OCI-LY1 (cell line): ENCODE measurements at regions not wholly inside any gene's neighbourhood (a gene's known extent, or its start where the extent isn't known, plus 50 kb on each side); places are given as distances from the start of the nearest gene placed in this dataset.

Experiments used
- H2AFZ ChIP-seq: fragments of 200-600 bp; sonication (generic), shearing (Covaris generic); 2 replicates; pipeline ENCODE4 v1.6.0; 2014; ENCODE audit warnings: antibody characterized with exemption, mild to moderate bottlenecking, low read length
- H3F3A ChIP-seq: fragments of 200-600 bp; sonication (generic), shearing (Covaris generic); 2 replicates; pipeline ENCODE4 v1.6.0; 2014; ENCODE audit warnings: mild to moderate bottlenecking, antibody characterized with exemption, low read length, moderate library complexity; ENCODE audit not compliant: insufficient read depth
- H3K27ac ChIP-seq: fragments of 200-600 bp; sonication (generic); 2 replicates; pipeline ENCODE4 v1.5.1; 2014; ENCODE audit warnings: low read length, mixed run types, mild to moderate bottlenecking, low read depth; ENCODE audit not compliant: poor library complexity, severe bottlenecking
- H3K27me3 ChIP-seq: fragments of 200-600 bp; sonication (generic); 2 replicates; pipeline ENCODE4 v1.6.0; 2014; ENCODE audit warnings: antibody characterized with exemption, mild to moderate bottlenecking, low read length, moderate library complexity; ENCODE audit not compliant: insufficient read depth
- H3K36me3 ChIP-seq: fragments of 200-600 bp; sonication (generic); 2 replicates; pipeline ENCODE4 v1.6.1; 2014; ENCODE audit warnings: mild to moderate bottlenecking, antibody characterized with exemption, low read length, moderate library complexity, mixed read lengths; ENCODE audit not compliant: insufficient read depth
- H3K4me1 ChIP-seq: fragments of 200-600 bp; sonication (generic); 2 replicates; pipeline ENCODE4 v1.5.1; 2014; ENCODE audit warnings: mild to moderate bottlenecking, low read length, moderate library complexity; ENCODE audit not compliant: insufficient read depth, severe bottlenecking
- H3K4me2 ChIP-seq: fragments of 200-600 bp; sonication (generic), shearing (Covaris generic); 2 replicates; pipeline ENCODE4 v1.6.1; 2014; ENCODE audit warnings: low read length
- H3K4me3 ChIP-seq: fragments of 200-600 bp; sonication (generic); 2 replicates; pipeline ENCODE4 v1.5.1; 2014; ENCODE audit warnings: low read length, low read depth, mild to moderate bottlenecking, mixed read lengths; ENCODE audit not compliant: poor library complexity, severe bottlenecking
- H3K79me2 ChIP-seq: fragments of 200-600 bp; shearing (Covaris generic); 2 replicates; pipeline ENCODE4 v1.6.1; 2016; ENCODE audit warnings: mixed run types, low read length, mixed read lengths; ENCODE audit not compliant: insufficient read depth
- H3K9ac ChIP-seq: fragments of 200-600 bp; sonication (generic), shearing (Covaris generic); 2 replicates; pipeline ENCODE4 v1.6.1; 2014; ENCODE audit warnings: mild to moderate bottlenecking, low read length, mixed read lengths
- H3K9me2 ChIP-seq: fragments of 200-600 bp; sonication (generic), shearing (Covaris generic); 2 replicates; pipeline ENCODE4 v1.6.1; 2014; ENCODE audit warnings: low read depth, mild to moderate bottlenecking, low read length, mixed read lengths
- H3K9me3 ChIP-seq: fragments of 200-600 bp; shearing (Covaris generic); 2 replicates; pipeline ENCODE4 v1.6.1; 2014; ENCODE audit warnings: low read length, mixed read lengths
- H4K20me1 ChIP-seq: fragments of 200-600 bp; sonication (generic), shearing (Covaris generic); 2 replicates; pipeline ENCODE4 v1.6.0; 2016; ENCODE audit warnings: mild to moderate bottlenecking, low read length; ENCODE audit not compliant: insufficient read depth
- EZH2 ChIP-seq: fragments of 200-600 bp; sonication (generic), shearing (Covaris generic); IDR thresholded peaks from 2 replicates; pipeline ENCODE4 v1.8.0; 2017; ENCODE audit warnings: borderline replicate concordance, mixed run types, mild to moderate bottlenecking, antibody characterized with exemption, low read length, moderate library complexity, mixed read lengths
- TF ChIP-seq, protein P1 (sequence below): fragments of 200-600 bp; sonication (generic), shearing (Covaris generic); IDR thresholded peaks from 2 replicates; pipeline ENCODE4 v1.5.1; 2017; ENCODE audit warnings: mild to moderate bottlenecking, antibody characterized with exemption, low read length, moderate library complexity, mixed read lengths

DNA sequence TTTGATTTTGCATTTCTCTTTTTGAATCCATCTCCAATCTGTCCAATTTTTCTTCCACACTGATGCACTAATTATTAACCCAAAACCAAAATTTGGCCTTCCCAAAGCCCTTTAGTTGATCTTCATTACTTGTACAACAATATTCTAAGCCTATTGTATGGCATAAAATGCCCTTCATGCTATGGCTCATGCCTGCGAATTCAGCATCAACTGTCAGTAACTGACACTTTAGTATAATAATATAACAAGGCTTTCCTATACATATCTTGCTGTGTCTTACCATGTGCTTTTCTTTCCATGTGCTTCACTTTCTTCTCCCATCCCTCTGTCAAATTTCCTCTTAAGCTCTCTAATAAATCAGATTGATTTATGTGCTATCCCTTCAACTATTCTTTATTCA, 154.0 kb upstream of the TFPI start:
- no peak for TF ChIP-seq EZH2
- TF ChIP-seq, protein P1, sequence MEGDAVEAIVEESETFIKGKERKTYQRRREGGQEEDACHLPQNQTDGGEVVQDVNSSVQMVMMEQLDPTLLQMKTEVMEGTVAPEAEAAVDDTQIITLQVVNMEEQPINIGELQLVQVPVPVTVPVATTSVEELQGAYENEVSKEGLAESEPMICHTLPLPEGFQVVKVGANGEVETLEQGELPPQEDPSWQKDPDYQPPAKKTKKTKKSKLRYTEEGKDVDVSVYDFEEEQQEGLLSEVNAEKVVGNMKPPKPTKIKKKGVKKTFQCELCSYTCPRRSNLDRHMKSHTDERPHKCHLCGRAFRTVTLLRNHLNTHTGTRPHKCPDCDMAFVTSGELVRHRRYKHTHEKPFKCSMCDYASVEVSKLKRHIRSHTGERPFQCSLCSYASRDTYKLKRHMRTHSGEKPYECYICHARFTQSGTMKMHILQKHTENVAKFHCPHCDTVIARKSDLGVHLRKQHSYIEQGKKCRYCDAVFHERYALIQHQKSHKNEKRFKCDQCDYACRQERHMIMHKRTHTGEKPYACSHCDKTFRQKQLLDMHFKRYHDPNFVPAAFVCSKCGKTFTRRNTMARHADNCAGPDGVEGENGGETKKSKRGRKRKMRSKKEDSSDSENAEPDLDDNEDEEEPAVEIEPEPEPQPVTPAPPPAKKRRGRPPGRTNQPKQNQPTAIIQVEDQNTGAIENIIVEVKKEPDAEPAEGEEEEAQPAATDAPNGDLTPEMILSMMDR = no peak
- Histone ChIP-seq H4K20me1 (no peaks in the 10 kb centered on the region), H3K9ac (no peak overlapping the region), H3K4me2 (no peak overlapping the region), H3K79me2 (no peaks in the 10 kb centered on the region), H3K9me3 (no peaks in the 10 kb centered on the region), H3K36me3 (no peaks in the 10 kb centered on the region), H3K27me3 (no peaks in the 10 kb centered on the region), H3K4me1 (no peaks in the 10 kb centered on the region), H3K27ac (no peak overlapping the region), H3K9me2 (no peaks in the 10 kb centered on the region), H3F3A (no peaks in the 10 kb centered on the region), H3K4me3 (no peak overlapping the region), H2AFZ (no peak overlapping the region)

- no peak overlapping the region for H3K9ac ChIP-seq
- no peak overlapping the region for H2AFZ ChIP-seq
- H3K79me2 ChIP-seq = no peaks in the 10 kb centered on the region
- H3K4me3 ChIP-seq = no peak overlapping the region
- TF ChIP-seq, protein P1 = no peak
- no peak for TF ChIP-seq EZH2
- no peaks in the 10 kb centered on the region for H3K36me3 ChIP-seq
- no peaks in the 10 kb centered on the region for H3K4me1 ChIP-seq
- H3K9me2 ChIP-seq = no peaks in the 10 kb centered on the region
- H3K9me3 ChIP-seq = no peaks in the 10 kb centered on the region
- no peaks in the 10 kb centered on the region for H3K27me3 ChIP-seq
- H3F3A ChIP-seq = no peaks in the 10 kb centered on the region
- H3K27ac ChIP-seq = no peak overlapping the region
- no peaks in the 10 kb centered on the region for H4K20me1 ChIP-seq
- H3K4me2 ChIP-seq = no peak overlapping the region
Observed at GRCh38 chr2:187709065-187709464, 154.8 kb upstream of the TFPI start.

DNA sequence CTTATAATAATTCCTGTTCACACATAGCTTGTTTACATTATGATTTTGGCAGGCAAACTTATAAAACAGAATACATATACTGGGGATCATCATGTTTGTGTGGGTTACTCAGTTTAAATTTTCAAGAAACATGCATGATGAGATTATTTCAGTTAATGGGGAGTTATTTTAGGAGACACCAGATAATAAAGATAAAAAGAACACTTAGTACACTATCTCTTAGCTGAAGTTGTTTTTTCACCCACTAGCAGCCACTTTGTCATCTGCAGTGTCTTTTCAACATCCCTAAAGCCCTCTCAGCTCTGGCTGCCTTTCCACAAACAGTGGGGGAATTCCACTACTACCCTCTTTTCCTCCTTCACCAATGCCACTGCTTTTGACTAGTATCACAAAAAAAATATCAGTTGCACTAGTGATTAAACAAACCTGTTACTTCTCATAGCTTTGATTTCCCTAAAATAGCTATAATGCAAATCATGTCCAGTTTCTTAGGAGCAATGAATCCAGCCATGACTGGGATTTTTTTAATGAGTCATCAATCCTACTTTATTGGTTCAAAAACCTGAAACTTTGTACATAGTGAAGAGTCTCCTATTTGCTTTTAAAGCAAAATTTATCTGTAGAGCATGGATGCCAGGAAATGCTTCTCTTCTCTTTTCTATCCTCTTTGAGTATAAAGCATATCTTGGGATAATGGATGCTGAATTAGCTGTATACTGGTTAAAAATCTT, 156.7 kb upstream of the TFPI start:
- Histone ChIP-seq H3K27ac (no peak overlapping the region), H3K9me3 (no peaks in the 10 kb centered on the region), H3K27me3 (no peaks in the 10 kb centered on the region), H4K20me1 (no peaks in the 10 kb centered on the region), H3F3A (no peaks in the 10 kb centered on the region), H3K9me2 (no peaks in the 10 kb centered on the region), H3K4me2 (no peak overlapping the region), H3K36me3 (no peaks in the 10 kb centered on the region), H2AFZ (no peak overlapping the region), H3K4me1 (no peaks in the 10 kb centered on the region), H3K9ac (no peak overlapping the region), H3K4me3 (no peak overlapping the region), H3K79me2 (no peaks in the 10 kb centered on the region)
- no peak for TF ChIP-seq EZH2
- TF ChIP-seq, protein P1 = no peak
